Bronchial epithelial cell (primary cell): ENCODE measurements at regions not wholly inside any gene's neighbourhood (a gene's known extent, or its start where the extent isn't known, plus 50 kb on each side); places are given as distances from the start of the nearest gene placed in this dataset.

Source experiments
- DNase-seq: peaks from one replicate; pipeline ENCODE4 v3.0.0-alpha.2; 2010; ENCODE audit warnings: low read depth
- FAIRE-seq: peaks from 2 replicates; lab custom pipeline; 2011; peaks lifted over from hg19 to GRCh38; lab: Jason Lieb, UNC
- H3K27me3 ChIP-seq: 2 replicates; pipeline ENCODE4 v1.5.1; 2011; ENCODE audit warnings: low read length; ENCODE audit not compliant: control insufficient read depth, insufficient read depth
- H3K36me3 ChIP-seq: 2 replicates; pipeline ENCODE4 v1.5.1; 2011; ENCODE audit warnings: low read length; ENCODE audit not compliant: control insufficient read depth, insufficient read depth
- H3K4me3 ChIP-seq: 2 replicates; pipeline ENCODE4 v1.5.1; 2011; ENCODE audit warnings: mild to moderate bottlenecking, low read depth, low read length, control low read depth
- CTCF ChIP-seq: IDR thresholded peaks from 2 replicates; pipeline ENCODE4 v1.5.1; 2011; ENCODE audit warnings: mild to moderate bottlenecking, moderate library complexity, low read length, control low read depth, inconsistent platforms; ENCODE audit not compliant: insufficient read depth, severe bottlenecking

- no peak for FAIRE-seq
- TF ChIP-seq CTCF = no peak
- Histone ChIP-seq H3K36me3 (no peaks in the 10 kb centered on the region), H3K4me3 (no peak overlapping the region), H3K27me3 (no peaks in the 10 kb centered on the region)
- no peak for DNase-seq
Measured at GRCh38 chr3:103785017-103785416, 1350.2 kb downstream of the ZPLD1 start.

- no peak for TF ChIP-seq CTCF
- Histone ChIP-seq H3K27me3 (no peaks in the 10 kb centered on the region), H3K4me3 (no peak overlapping the region), H3K36me3 (no peaks in the 10 kb centered on the region)
- FAIRE-seq (no peak), DNase-seq (peak; percentile 4)
Measured at GRCh38 chr3:103785537-103785936, 1350.7 kb downstream of the ZPLD1 start.

GRCh38 chr3:103786296-103786695, 1351.5 kb downstream of the ZPLD1 start:
- DNase-seq (peak; percentile 33), FAIRE-seq (no peak)
- H3K27me3 ChIP-seq = no peaks in the 10 kb centered on the region
- no peaks in the 10 kb centered on the region for H3K36me3 ChIP-seq
- no peak overlapping the region for H3K4me3 ChIP-seq
- TF ChIP-seq CTCF = no peak

- Histone ChIP-seq H3K27me3 (no peaks in the 10 kb centered on the region), H3K4me3 (no peak overlapping the region), H3K36me3 (no peaks in the 10 kb centered on the region)
- FAIRE-seq = no peak
- TF ChIP-seq CTCF = no peak
- DNase-seq = peak; percentile 77
Measured at GRCh38 chr3:103787164-103787871, 1352.5 kb downstream of the ZPLD1 start.

- no peak for TF ChIP-seq CTCF
- no peak overlapping the region for H3K4me3 ChIP-seq
- H3K36me3 ChIP-seq = no peaks in the 10 kb centered on the region
- FAIRE-seq = no peak
- no peaks in the 10 kb centered on the region for H3K27me3 ChIP-seq
- DNase-seq = peak; percentile 17
Measured at GRCh38 chr3:103787879-103788278, 1353.1 kb downstream of the ZPLD1 start.
